WTC11 (cell line): ENCODE measurements at regions not wholly inside any gene's neighbourhood (a gene's known extent, or its start where the extent isn't known, plus 50 kb on each side); places are given as distances from the start of the nearest gene placed in this dataset.

Experiments
- ATAC-seq: fragments of 200-7000 bp; cut with Tn5 transposase; 2 replicates; pipeline ENCODE4 v1.10.0; 2021; ENCODE audit warnings: mild to moderate bottlenecking, moderate library complexity
- CTCF ChIA-PET: fragments of 300-600 bp; sonication (Branson Sonifier 250); formaldehyde crosslinking; loops from one replicate; lab custom pipeline; 2021; ENCODE audit warnings: antibody characterized with exemption; lab: Charles Lee
- POLR2A ChIA-PET: fragments of 350-600 bp; sonication (Branson Sonifier 250); formaldehyde crosslinking; loops from one replicate; lab custom pipeline; 2021; ENCODE audit warnings: antibody characterized with exemption; lab: Charles Lee
- DNase-seq: peaks from one replicate; pipeline ENCODE4 v3.0.0; 2021; ENCODE audit warnings: low spot score
- H3K27ac Mint-ChIP-seq: 2 replicates; pipeline ENCODE4 v1.8.0; 2021; ENCODE audit warnings: mixed read lengths
- H3K27me3 Mint-ChIP-seq: 2 replicates; pipeline ENCODE4 v1.8.0; 2021; ENCODE audit warnings: low read depth, mild to moderate bottlenecking, moderate library complexity, mixed read lengths
- H3K36me3 Mint-ChIP-seq: 2 replicates; pipeline ENCODE4 v1.8.0; 2021; ENCODE audit warnings: mixed read lengths
- H3K4me1 Mint-ChIP-seq: 2 replicates; pipeline ENCODE4 v1.8.0; 2022; ENCODE audit warnings: mixed read lengths
- H3K4me3 Mint-ChIP-seq: 2 replicates; pipeline ENCODE4 v1.8.0; 2021; ENCODE audit warnings: mild to moderate bottlenecking, moderate library complexity, mixed read lengths
- H3K9me3 Mint-ChIP-seq: 2 replicates; pipeline ENCODE4 v1.8.0; 2021; ENCODE audit warnings: mixed read lengths
- ATF6 ChIP-seq: sonication (generic); formaldehyde crosslinking; IDR thresholded peaks from 2 replicates; pipeline ENCODE4 v1.8.1; 2023; ENCODE audit warnings: mild to moderate bottlenecking, missing genetic modification reagents
- CREB1 ChIP-seq: sonication (generic); formaldehyde crosslinking; IDR thresholded peaks from 2 replicates; pipeline ENCODE4 v1.8.0; 2023; ENCODE audit warnings: mild to moderate bottlenecking, missing genetic modification reagents
- CTCF ChIP-seq: fragments of 200-600 bp; IDR thresholded peaks from 2 replicates; pipeline ENCODE4 v1.8.0; 2022; ENCODE audit warnings: antibody characterized with exemption
- ESRRA ChIP-seq: sonication (generic); formaldehyde crosslinking; IDR thresholded peaks from 2 replicates; pipeline ENCODE4 v1.8.1; 2022; ENCODE audit warnings: mild to moderate bottlenecking, missing genetic modification reagents, borderline replicate concordance
- FOXK1 ChIP-seq: sonication (generic); formaldehyde crosslinking; IDR thresholded peaks from 2 replicates; pipeline ENCODE4 v1.8.0; 2022; ENCODE audit warnings: mild to moderate bottlenecking, moderate library complexity, missing genetic modification reagents
- FOXP1 ChIP-seq: sonication (generic); formaldehyde crosslinking; IDR thresholded peaks from 2 replicates; pipeline ENCODE4 v1.8.0; 2022; ENCODE audit warnings: missing genetic modification reagents, mild to moderate bottlenecking, moderate library complexity, borderline replicate concordance
- IRF1 ChIP-seq: sonication (generic); formaldehyde crosslinking; IDR thresholded peaks from 2 replicates; pipeline ENCODE4 v1.8.0; 2023; ENCODE audit warnings: missing genetic modification reagents
- JAZF1 ChIP-seq: fragments of 250-450 bp; sonication (Bioruptor Pico); IDR thresholded peaks from 2 replicates; pipeline ENCODE4 v1.9.0; 2021; ENCODE audit warnings: moderate library complexity, mild to moderate bottlenecking, inconsistent platforms
- NR2C2 ChIP-seq: sonication (generic); formaldehyde crosslinking; IDR thresholded peaks from 2 replicates; pipeline ENCODE4 v1.8.0; 2022; ENCODE audit warnings: mild to moderate bottlenecking, missing genetic modification reagents
- PRDM15 ChIP-seq: sonication (generic); formaldehyde crosslinking; IDR thresholded peaks from 2 replicates; pipeline ENCODE4 v1.8.0; 2022; ENCODE audit warnings: missing genetic modification reagents
- STAT6 ChIP-seq: sonication (generic); formaldehyde crosslinking; conservative IDR thresholded peaks from 2 replicates; pipeline ENCODE4 v1.8.1; 2023; ENCODE audit warnings: mild to moderate bottlenecking, low read depth, missing genetic modification reagents, moderate library complexity
- ZNF138 ChIP-seq: sonication (generic); formaldehyde crosslinking; conservative IDR thresholded peaks from 2 replicates; pipeline ENCODE4 v1.8.1; 2022; ENCODE audit warnings: mild to moderate bottlenecking, moderate library complexity, missing genetic modification reagents
- ZNF317 ChIP-seq: sonication (generic); formaldehyde crosslinking; IDR thresholded peaks from 2 replicates; pipeline ENCODE4 v1.8.1; 2023; ENCODE audit warnings: low read depth, mild to moderate bottlenecking, moderate library complexity, missing genetic modification reagents, borderline replicate concordance

GRCh38 chr4:62252728-62253127 lies 1052.6 kb downstream of the ADGRL3 start:
- H3K4me1 Mint-ChIP-seq = peaks cover 25% of the 10 kb centered on the region
- ATAC-seq = no peak
- no peak for DNase-seq
- H3K4me3 Mint-ChIP-seq = no peak overlapping the region
- no peak for TF ChIP-seq CTCF
- no peak for TF ChIP-seq ZNF138 (CRISPR knock-in tag)
- TF ChIP-seq IRF1 = no peak
- no peak for TF ChIP-seq ZNF317 (CRISPR knock-in tag)
- TF ChIP-seq ESRRA (CRISPR knock-in tag) = no peak
- ChIA-PET POLR2A (no interaction called here), CTCF (no interaction called here)
- H3K36me3 Mint-ChIP-seq = no peaks in the 10 kb centered on the region
- no peaks in the 10 kb centered on the region for H3K9me3 Mint-ChIP-seq
- H3K27me3 Mint-ChIP-seq = no peaks in the 10 kb centered on the region
- no peak overlapping the region for H3K27ac Mint-ChIP-seq

GRCh38 chr4:62250100-62250499 lies 1050.0 kb downstream of the ADGRL3 start:
- no peak overlapping the region for H3K4me3 Mint-ChIP-seq
- ATAC-seq (no peak), DNase-seq (no peak)
- no peak overlapping the region for H3K27ac Mint-ChIP-seq
- H3K9me3 Mint-ChIP-seq = no peaks in the 10 kb centered on the region
- CTCF ChIA-PET = no interaction called here
- no peaks in the 10 kb centered on the region for H3K27me3 Mint-ChIP-seq
- H3K4me1 Mint-ChIP-seq = peaks cover 6% of the 10 kb centered on the region
- TF ChIP-seq PRDM15 (CRISPR knock-in tag) (no peak), JAZF1 (CRISPR knock-in tag) (no peak), FOXP1 (CRISPR knock-in tag) (no peak), NR2C2 (CRISPR knock-in tag) (no peak), CREB1 (CRISPR knock-in tag) (no peak), ATF6 (no peak), FOXK1 (CRISPR knock-in tag) (no peak), STAT6 (CRISPR knock-in tag) (no peak)
- POLR2A ChIA-PET = no interaction called here
- no peaks in the 10 kb centered on the region for H3K36me3 Mint-ChIP-seq
